Left renal cortex interstitium (tissue), 4 donors: ENCODE measurements at regions not wholly inside any gene's neighbourhood (a gene's known extent, or its start where the extent isn't known, plus 50 kb on each side); places are given as distances from the start of the nearest gene placed in this dataset.
"Not testable (repeated sequence)": the region's sequence is repeated elsewhere in the genome, so short reads cannot be mapped to it uniquely, and the experiment has no call there.

Experiments used
- DNase-seq, 4 donors: peaks; one replicate each; pipeline ENCODE4 v3.0.0-alpha.2; 2013; ENCODE audit warnings: low read depth in 4 of 4, low spot score in 2 of 4, missing footprints in 1 of 4

GRCh38 chr11:41519696-41520095 lies 60.2 kb upstream of the LRRC4C start:
- no peak for DNase-seq

GRCh38 chr11:41522391-41522790 lies 62.9 kb upstream of the LRRC4C start:
- no peak for DNase-seq

DNA sequence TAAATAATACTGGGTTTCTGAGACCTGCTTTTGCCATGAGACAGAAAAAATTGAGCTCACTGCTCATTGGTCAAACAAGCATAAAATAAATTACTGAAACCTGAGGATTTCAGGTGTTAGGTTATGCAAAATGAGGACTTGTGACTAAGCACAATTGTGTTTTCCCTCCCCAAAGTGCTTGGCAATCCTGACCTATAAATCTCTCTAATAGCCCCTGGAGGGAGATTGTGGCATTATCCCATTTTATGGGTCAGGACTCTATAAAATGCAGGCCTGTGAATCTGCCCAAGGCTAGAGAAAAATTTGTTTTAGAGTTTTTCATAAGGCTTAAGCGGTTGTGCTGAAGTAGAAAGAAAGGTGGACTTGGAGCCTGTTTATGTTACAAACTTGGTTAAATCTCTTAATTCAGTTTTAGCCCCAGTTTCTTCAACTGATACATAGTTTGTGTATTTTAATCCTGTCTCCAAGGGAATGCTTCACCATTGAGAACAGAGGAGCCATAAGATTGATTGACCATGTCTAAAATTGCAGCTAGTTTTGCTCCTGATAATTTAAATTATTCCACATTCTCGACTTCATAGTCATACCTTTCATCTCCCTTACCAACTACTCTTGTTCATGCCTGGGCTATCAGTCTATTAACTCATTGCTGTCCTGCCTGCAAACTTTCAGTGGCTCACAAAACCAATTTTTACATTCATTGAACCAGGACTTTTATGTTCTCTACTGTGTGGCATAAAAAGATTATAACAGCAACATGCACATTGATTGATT lies 63.6 kb upstream of the LRRC4C start:
- no peak for DNase-seq

DNA sequence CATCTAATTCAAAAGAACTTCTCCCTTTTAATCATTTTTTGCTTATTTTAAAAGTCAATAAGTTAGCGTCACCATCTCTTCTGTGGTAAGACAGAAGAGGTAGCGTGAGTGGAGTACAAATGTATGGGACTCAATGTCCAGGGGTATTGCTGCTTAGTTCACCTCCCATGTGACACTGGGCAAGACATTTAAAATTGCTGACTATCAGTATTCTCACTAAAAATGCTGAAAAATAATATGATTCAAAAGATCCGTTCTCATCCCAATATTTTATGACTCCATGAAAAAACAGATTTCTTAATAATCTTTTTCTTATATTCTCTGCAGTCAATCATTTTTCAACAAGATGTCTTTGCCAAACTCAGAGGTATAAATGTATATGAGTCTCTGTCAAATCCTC lies 68.1 kb upstream of the LRRC4C start:
- DNase-seq, result no peak

DNA sequence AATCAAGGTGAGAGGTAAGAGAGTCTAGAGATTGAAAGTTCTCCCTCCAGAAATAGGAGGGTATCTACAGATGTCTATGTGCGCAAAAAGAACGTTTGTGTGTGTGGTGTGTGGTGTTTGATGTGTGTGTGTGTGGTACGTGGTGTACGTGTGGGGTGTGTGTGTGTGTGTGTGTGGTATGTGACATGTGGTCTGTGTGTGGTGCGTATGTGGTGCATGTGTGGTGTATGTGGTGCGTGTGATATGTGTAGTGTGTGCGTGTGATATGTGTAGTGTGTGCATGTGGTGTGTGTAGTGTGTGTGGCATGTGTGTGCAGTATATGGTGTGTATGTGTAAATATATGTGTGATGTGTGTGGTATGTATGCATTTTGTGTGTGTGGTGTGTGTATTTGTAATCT lies 73.0 kb upstream of the LRRC4C start:
- DNase-seq, result no peak

GRCh38 chr11:41533761-41534160 lies 74.3 kb upstream of the LRRC4C start:
- no peak for DNase-seq

DNA sequence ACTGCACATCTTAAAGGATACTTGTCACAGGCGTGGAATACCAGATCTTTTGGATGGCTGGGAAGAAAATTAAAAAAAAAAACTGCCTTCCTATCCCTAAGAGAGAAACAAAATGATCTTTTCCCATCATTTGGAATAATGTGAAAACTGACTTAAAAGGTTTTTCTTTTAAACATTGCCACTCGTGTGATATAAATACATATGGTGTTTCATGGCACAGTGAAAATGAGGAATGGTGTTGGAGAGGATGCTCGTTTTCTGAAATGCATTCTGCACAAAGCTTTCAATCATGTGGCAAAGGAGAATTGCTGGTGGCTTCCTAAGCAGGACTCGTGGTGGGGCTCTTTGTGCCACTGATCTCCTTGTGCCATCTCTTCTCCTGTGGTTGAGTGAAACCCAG lies 74.9 kb upstream of the LRRC4C start:
- DNase-seq, result no peak

- DNase-seq, result no peak
Observed at GRCh38 chr11:41534861-41535260, 75.4 kb upstream of the LRRC4C start.

DNA sequence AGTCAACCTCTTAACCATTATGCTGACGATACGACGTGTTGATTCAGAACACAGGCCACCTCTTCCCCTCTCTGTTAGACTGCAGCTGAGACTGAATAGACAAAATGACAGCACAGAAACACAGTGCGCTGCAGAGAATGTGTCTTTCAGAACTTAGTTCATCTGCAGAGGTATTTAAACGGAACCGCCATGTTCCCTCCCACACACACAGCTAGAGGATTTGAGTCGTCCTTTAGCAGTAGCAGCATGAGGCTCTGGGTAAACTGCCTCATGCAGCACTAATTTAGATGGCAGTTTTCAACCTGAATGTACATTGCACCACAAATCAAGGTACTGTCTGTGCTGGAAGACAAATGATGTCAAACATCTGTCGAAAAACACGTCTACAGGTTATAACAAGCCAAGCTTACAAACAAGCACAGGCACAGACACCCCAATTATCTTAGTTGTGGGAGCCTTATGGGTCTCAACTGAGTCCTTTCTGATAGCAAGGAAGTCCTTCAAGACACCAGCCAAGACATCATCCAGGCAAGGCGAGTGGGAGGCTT lies 76.6 kb upstream of the LRRC4C start:
- DNase-seq, result peak in 3 of 4 donors; percentile 2 to 7 (median 4)

- not testable (repeated sequence) for DNase-seq
Observed at GRCh38 chr11:41544902-41545301, 85.5 kb upstream of the LRRC4C start.

DNA sequence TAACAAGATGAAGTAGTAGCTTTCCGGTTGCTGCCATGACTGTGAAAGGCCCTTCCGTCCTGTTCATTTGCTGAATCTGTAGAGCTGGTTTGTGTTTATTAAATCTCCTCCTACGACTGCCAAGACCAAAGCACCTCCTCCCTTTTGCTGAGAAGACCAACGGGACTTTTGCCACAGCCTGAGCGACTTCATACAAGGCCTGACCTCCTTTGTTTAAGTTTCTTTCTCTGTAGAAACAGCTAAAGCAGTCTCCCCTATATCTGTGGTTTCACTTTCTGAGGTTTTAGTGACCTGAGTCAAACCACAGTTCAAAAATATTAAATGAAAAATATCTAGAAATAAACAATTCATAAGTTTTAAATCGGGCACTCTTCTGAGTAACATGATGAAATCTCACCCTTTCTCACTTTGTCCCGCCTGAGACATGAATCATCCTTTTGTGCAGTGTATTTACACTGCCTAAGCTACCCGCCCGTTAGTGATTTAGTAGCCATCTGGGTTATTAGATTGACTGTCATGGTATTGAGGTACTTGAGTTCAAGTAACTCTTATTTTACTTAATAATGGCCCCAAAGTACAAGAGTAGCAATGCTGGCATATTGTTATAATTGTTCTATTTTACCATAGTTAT lies 119.1 kb upstream of the LRRC4C start:
- no peak for DNase-seq

- DNase-seq, result no peak
Observed at GRCh38 chr11:41579546-41579945, 120.1 kb upstream of the LRRC4C start.

DNA sequence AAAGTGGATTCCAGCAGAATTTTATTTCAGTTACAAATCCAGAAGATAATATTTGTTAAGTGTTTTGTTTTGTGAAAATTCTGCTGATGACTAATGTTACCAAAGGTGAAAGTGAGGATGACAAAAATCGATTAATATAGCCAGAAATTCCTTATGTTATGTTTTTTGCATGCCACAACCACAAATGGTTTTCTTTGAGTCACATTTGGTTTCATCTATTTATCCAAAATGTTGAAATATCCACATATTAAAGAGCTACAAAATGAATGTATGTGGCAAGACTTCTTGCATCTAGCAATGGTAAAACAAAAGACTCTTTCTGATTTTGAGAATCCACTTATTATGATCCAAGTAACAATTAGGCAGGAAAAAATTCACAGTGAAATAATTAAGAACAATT lies 150.1 kb upstream of the LRRC4C start:
- no peak for DNase-seq

DNA sequence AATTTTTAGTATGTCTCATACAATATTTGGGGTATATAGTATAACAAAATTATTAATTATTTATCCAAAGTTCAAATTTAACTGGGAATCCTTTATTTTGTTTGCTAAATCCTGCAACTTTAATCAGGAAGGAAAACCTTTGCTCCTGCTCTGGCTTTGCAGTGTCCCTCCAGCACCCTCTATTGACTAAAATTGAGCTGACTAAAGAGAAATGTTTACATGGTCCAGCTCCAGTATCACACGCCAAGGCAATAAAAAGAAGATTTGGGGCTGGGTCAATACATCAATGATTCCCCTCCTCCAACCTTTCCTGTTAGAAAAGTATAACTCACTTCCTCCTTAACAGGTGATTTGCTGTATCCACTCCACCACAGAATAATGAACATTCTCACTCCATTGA lies 153.0 kb upstream of the LRRC4C start:
- DNase-seq, result no peak

- no peak for DNase-seq
Observed at GRCh38 chr11:41613326-41613725, 153.9 kb upstream of the LRRC4C start.

GRCh38 chr11:41622707-41623359 lies 163.4 kb upstream of the LRRC4C start:
- no peak for DNase-seq

GRCh38 chr11:41659985-41660384 lies 200.5 kb upstream of the LRRC4C start:
- DNase-seq, result no peak

- no peak for DNase-seq
Observed at GRCh38 chr11:41660585-41660984, 201.1 kb upstream of the LRRC4C start.

DNA sequence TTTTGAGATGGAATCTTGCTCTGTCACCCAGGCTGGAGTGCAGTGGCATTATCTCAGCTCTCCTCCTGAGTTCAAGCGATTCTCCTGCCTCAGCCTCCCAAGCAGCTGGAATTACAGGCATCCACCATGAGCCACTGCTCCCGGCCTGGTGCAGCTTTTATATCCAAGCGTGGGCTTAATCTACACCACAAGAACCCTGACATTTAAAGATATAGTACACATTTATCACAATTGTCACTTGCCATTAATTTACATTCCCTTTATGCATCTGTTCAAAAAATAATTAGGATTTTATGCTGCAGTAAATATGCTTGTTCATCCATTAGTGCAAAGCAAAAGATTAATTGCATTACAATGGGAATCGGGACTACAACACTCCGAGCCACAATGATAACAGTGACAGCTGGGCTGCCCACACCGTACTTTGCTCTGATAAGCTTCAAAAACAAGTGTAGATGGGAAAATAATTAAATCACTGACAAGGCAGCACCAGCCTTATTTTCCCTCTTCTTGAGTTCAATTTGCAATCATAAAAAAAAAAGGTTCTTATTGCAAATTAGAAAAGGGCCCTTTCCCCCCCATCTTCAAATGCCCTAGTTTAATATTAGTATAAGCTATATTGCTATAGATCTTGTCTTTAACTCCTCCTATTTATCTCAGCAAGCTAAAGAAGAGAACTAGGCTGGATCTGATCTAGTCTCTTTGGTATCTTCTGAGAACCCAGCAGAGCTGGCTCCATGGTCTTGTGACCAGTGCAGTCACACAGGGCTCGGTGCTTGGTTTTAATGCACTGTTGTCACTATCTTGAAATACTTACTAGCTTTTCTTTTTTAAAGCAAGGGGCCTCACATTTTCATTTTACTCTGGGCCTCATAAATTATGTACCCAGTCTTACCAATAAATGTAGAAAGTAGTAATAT lies 206.2 kb upstream of the LRRC4C start:
- DNase-seq, result no peak

- no peak for DNase-seq
Observed at GRCh38 chr11:41666951-41667653, 207.7 kb upstream of the LRRC4C start.
